HepG2 (cell line): ENCODE measurements at regions not wholly inside any gene's neighbourhood (a gene's known extent, or its start where the extent isn't known, plus 50 kb on each side); places are given as distances from the start of the nearest gene placed in this dataset.

Experiments used
- ATAC-seq: fragments of 200-7000 bp; cut with Tn5 transposase; 3 replicates; pipeline ENCODE4 v1.9.1; 2020; ENCODE audit warnings: mild to moderate bottlenecking, moderate library complexity
- BruUV-seq: library from RNA; stranded (reverse); fragments of 400-500 nt; replicated peaks from 2 replicates; lab custom pipeline; 2021; lab: Mats Ljungman, UMichigan
- CTCF ChIA-PET: fragments of 300-600 bp; formaldehyde crosslinking; extraction: SDS; loops from one replicate; lab custom pipeline; 2021; ENCODE audit warnings: low total read pairs, inconsistent platforms, low intra/inter-chr PET ratio; lab: Yijun Ruan, JAX
- POLR2A ChIA-PET: fragments of 350-600 bp; sonication (Branson Sonifier 250); formaldehyde crosslinking; loops from one replicate; lab custom pipeline; 2020; ENCODE audit warnings: antibody characterized with exemption, inconsistent platforms; lab: Yijun Ruan, JAX
- DNase-seq: peaks from one replicate; pipeline ENCODE4 v3.0.0-alpha.2; 2015; ENCODE audit warnings: low spot score
- FAIRE-seq: peaks from 3 replicates; lab custom pipeline; 2011; peaks lifted over from hg19 to GRCh38; lab: Jason Lieb, UNC
- H2AFZ ChIP-seq: one replicate; pipeline ENCODE4 v1.6.1; 2011; ENCODE audit warnings: low read length, inconsistent platforms
- H3K27ac ChIP-seq: fragments of 300-600 bp; 3 replicates; pipeline ENCODE4 v1.8.0; 2011; ENCODE audit warnings: mixed run types, mild to moderate bottlenecking, mixed read lengths, low read length, inconsistent platforms; ENCODE audit not compliant: insufficient read depth; ENCODE audit errors: extremely low read length
- H3K27me3 ChIP-seq, 2 experiments: fragments of 200-600 bp in 1 of 2; 2 replicates in 1 of 2; 3 replicates in 1 of 2; pipeline versions ENCODE4 v1.6.0 to v1.8.0; 2011; ENCODE audit warnings: low read length in 2 of 2, mild to moderate bottlenecking in 2 of 2, moderate library complexity in 2 of 2, inconsistent platforms in 1 of 2; ENCODE audit not compliant: insufficient read depth in 2 of 2, control insufficient read depth in 1 of 2
- H3K36me3 ChIP-seq, 2 experiments: fragments of 200-600 bp in 1 of 2; replicated peaks in 1 of 2; 2 replicates in 1 of 2; 3 replicates in 1 of 2; pipeline versions ENCODE4 v1.5.1 to v1.8.0; 2011; ENCODE audit warnings: low read length in 2 of 2, inconsistent platforms in 1 of 2; ENCODE audit not compliant: insufficient read depth in 2 of 2, control insufficient read depth in 1 of 2
- H3K4me1 ChIP-seq: 2 replicates; pipeline ENCODE4 v1.5.1; 2012; ENCODE audit warnings: low read length, inconsistent platforms; ENCODE audit not compliant: insufficient read depth
- H3K4me2 ChIP-seq: 2 replicates; pipeline ENCODE4 v1.6.0; 2011; ENCODE audit warnings: low read depth, low read length, inconsistent platforms
- H3K4me3 ChIP-seq, 3 experiments: fragments of 200-600 bp in 1 of 3; sonication (generic), shearing (Covaris generic) in 1 of 3; replicated peaks in 1 of 3; 2 replicates each; pipeline ENCODE4 v1.5.1; 2011 to 2016; ENCODE audit warnings: low read length in 3 of 3, inconsistent platforms in 2 of 3, low read depth in 2 of 3, mild to moderate bottlenecking in 2 of 3, control low read depth in 1 of 3, mixed read lengths in 1 of 3; ENCODE audit not compliant: insufficient read depth in 1 of 3
- H3K79me2 ChIP-seq: one replicate; pipeline ENCODE4 v1.6.1; 2011; ENCODE audit warnings: low read length, inconsistent platforms; ENCODE audit not compliant: insufficient read depth
- H3K9ac ChIP-seq: 2 replicates; pipeline ENCODE4 v1.6.0; 2011; ENCODE audit warnings: mild to moderate bottlenecking, low read depth, low read length, inconsistent platforms; ENCODE audit not compliant: insufficient read depth
- H3K9me3 ChIP-seq: 2 replicates; pipeline ENCODE4 v1.5.1; 2012; ENCODE audit warnings: mild to moderate bottlenecking, low read length
- H4K20me1 ChIP-seq: 2 replicates; pipeline ENCODE4 v1.6.0; 2011; ENCODE audit warnings: inconsistent platforms, mild to moderate bottlenecking, low read length, moderate library complexity; ENCODE audit not compliant: insufficient read depth
- BRD4 ChIP-seq: sonication (generic); formaldehyde crosslinking; IDR thresholded peaks from 2 replicates; pipeline ENCODE4 v1.4.0; 2020; ENCODE audit warnings: missing genetic modification reagents
- CBX1 ChIP-seq: IDR thresholded peaks from one replicate; pipeline ENCODE4 v1.6.1; 2016; ENCODE audit warnings: antibody characterized with exemption, low read depth
- ELF4 ChIP-seq: sonication (generic); formaldehyde crosslinking; IDR thresholded peaks from 2 replicates; pipeline ENCODE4 v1.5.0; 2020; ENCODE audit warnings: missing genetic modification reagents, mild to moderate bottlenecking, moderate library complexity, borderline replicate concordance
- FOXA1 ChIP-seq, 2 experiments: fragments of 450-650 bp in 1 of 2; sonication (generic) in 1 of 2; formaldehyde crosslinking in 1 of 2; IDR thresholded peaks; 2 replicates each; pipeline versions ENCODE4 v1.4.0 to v1.6.1; 2016 to 2020; ENCODE audit warnings: missing genetic modification reagents in 1 of 2
- GLI4 ChIP-seq: sonication (generic); formaldehyde crosslinking; IDR thresholded peaks from 2 replicates; pipeline ENCODE4 v1.5.1; 2020; ENCODE audit warnings: missing genetic modification reagents, mild to moderate bottlenecking, moderate library complexity, borderline replicate concordance
- HNF4A ChIP-seq: sonication (generic); formaldehyde crosslinking; IDR thresholded peaks from 2 replicates; pipeline ENCODE4 v1.4.0; 2020; ENCODE audit warnings: missing genetic modification reagents
- SRSF9 ChIP-seq: fragments of 200-400 bp; formaldehyde crosslinking; IDR thresholded peaks from 2 replicates; pipeline ENCODE4 v1.6.1; 2018; ENCODE audit warnings: borderline replicate concordance, mild to moderate bottlenecking, low read depth, low read length; ENCODE audit not compliant: insufficient read depth, poor library complexity, severe bottlenecking
- ZBTB7A ChIP-seq: sonication (generic); formaldehyde crosslinking; IDR thresholded peaks from 2 replicates; pipeline ENCODE4 v1.8.0; 2022; ENCODE audit warnings: mild to moderate bottlenecking, missing genetic modification reagents
- ZMAT5 ChIP-seq: sonication (generic); formaldehyde crosslinking; IDR thresholded peaks from 2 replicates; pipeline ENCODE4 v1.5.0; 2020; ENCODE audit warnings: mild to moderate bottlenecking, low read depth, missing genetic modification reagents, borderline replicate concordance
- ZNF562 ChIP-seq: sonication (generic); formaldehyde crosslinking; IDR thresholded peaks from 2 replicates; pipeline ENCODE4 v1.8.0; 2022; ENCODE audit warnings: missing genetic modification reagents, borderline replicate concordance
- ZNF777 ChIP-seq: sonication (generic); formaldehyde crosslinking; IDR thresholded peaks from 2 replicates; pipeline ENCODE4 v1.4.0; 2020; ENCODE audit warnings: missing genetic modification reagents
- WGBS: methylation state at CpG from one replicate; pipeline ENCODE4 v1.1.6; 2017; ENCODE audit warnings: low lambda C conversion rate; 5-methylcytosine and 5-hydroxymethylcytosine counted together
- in situ Hi-C: cut with HindIII; loops from 2 replicates; pipeline ENCODE4 v1.10.0; 2017; ENCODE audit warnings: low pct_unique_long_range_greater_than_20kb; ENCODE audit not compliant: extremely low pct_ligation_motif_present
- intact Hi-C: fragments of 100-400 bp; cut with micrococcal nuclease; formaldehyde crosslinking; loops from one replicate; pipeline ENCODE4 v1.10.0; 2022; ENCODE audit not compliant: unreplicated experiment
- TF ChIP-seq, protein P1 (sequence below): sonication (generic); formaldehyde crosslinking; IDR thresholded peaks from 2 replicates; pipeline ENCODE4 v1.8.1; 2022; ENCODE audit warnings: low read depth, mild to moderate bottlenecking, missing genetic modification reagents

DNA sequence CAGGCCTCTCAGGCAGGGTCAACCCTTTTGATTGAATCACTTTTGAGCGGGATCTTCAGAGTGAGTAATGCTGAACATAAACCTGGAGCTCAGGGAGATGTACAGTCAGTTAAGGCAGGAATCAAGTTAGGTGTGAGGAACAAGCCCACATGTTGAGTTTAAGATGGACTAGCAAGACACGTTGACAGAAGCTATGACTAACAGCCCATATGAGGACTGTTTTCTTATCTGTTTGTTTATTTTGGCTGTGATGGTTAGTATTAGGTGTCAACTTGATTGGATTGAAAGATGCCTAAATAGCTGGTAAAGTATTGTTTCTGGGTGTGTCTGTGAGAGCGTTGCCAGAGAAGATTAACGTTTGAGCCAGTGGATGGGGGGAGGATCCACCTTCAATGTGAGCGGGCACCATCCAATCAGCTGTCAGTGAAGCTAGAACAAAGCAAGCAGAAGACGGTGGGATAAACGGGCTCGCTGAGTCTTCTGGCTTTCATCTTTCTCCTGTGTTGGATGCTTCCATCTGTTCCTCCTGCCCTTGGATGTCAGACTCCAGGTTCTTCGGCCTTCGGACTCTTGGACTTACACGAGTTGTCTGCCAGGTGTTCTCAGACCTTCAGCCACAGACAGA is 232.3 kb upstream of the STAC start:
- POLR2A ChIA-PET: no interaction called here
- in situ Hi-C loops: loop anchor here (25.0 kb wide), 1 partner anchor 389 kb away; no protein-coding TSS in a partner anchor
- Histone ChIP-seq H4K20me1 (no peaks in the 10 kb centered on the region), H3K9me3 (no peaks in the 10 kb centered on the region), H3K9ac (no peak overlapping the region), H3K4me1 (no peaks in the 10 kb centered on the region), H3K79me2 (no peaks in the 10 kb centered on the region), H3K36me3 (no peaks in the 10 kb centered on the region), H3K4me2 (no peak overlapping the region), H3K4me3 (no peak overlapping the region), H2AFZ (no peak overlapping the region), H3K27me3 (no peaks in the 10 kb centered on the region), H3K27ac (no peak overlapping the region)
- intact Hi-C loops: no loop called here
- WGBS: 41% methylated on average over 11 of the region's 11 CpGs
- CTCF ChIA-PET: no interaction called here
- no peak for TF ChIP-seq ZBTB7A (CRISPR knock-in tag)
- TF ChIP-seq, protein P1, sequence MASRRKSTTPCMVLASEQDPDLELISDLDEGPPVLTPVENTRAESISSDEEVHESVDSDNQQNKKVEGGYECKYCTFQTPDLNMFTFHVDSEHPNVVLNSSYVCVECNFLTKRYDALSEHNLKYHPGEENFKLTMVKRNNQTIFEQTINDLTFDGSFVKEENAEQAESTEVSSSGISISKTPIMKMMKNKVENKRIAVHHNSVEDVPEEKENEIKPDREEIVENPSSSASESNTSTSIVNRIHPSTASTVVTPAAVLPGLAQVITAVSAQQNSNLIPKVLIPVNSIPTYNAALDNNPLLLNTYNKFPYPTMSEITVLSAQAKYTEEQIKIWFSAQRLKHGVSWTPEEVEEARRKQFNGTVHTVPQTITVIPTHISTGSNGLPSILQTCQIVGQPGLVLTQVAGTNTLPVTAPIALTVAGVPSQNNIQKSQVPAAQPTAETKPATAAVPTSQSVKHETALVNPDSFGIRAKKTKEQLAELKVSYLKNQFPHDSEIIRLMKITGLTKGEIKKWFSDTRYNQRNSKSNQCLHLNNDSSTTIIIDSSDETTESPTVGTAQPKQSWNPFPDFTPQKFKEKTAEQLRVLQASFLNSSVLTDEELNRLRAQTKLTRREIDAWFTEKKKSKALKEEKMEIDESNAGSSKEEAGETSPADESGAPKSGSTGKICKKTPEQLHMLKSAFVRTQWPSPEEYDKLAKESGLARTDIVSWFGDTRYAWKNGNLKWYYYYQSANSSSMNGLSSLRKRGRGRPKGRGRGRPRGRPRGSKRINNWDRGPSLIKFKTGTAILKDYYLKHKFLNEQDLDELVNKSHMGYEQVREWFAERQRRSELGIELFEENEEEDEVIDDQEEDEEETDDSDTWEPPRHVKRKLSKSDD: no peak
- TF ChIP-seq BRD4 (CRISPR knock-in tag): no peak
- no peak for TF ChIP-seq GLI4 (CRISPR knock-in tag)
- no peak for TF ChIP-seq ZNF562
- BruUV-seq: no TSS peak
- no peak for ATAC-seq
- DNase-seq: no peak
- no peak for FAIRE-seq

DNA sequence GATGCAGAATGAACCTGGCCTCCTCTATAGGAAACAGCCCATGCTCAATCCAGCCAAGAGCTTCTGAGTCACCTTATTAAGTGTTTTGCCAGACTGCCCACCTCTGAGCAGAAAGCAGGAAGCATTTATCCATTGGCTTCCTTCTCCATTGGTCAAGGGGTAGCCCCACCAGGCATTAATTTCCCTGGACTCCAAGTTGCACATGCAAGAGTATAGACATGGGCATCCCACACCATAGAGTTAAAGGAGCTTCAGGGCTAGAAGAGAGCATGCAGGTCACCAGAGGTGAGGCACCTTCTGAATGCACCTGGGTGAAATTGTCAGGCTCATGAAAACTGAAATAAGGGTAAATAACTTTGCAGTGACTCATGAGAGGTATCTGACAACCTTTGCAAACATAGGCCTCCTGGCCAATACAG is 230.8 kb upstream of the STAC start:
- no TSS peak for BruUV-seq

More for the DNA sequence above, 230.8 kb upstream of the STAC start:
- no peak for DNase-seq
- Histone ChIP-seq H3K4me3 (no peak overlapping the region), H3K79me2 (no peaks in the 10 kb centered on the region), H3K9ac (no peak overlapping the region), H3K27ac (no peak overlapping the region), H3K9me3 (no peaks in the 10 kb centered on the region), H3K4me2 (no peak overlapping the region), H3K36me3 (no peaks in the 10 kb centered on the region), H4K20me1 (no peaks in the 10 kb centered on the region), H3K4me1 (no peaks in the 10 kb centered on the region), H3K27me3 (no peaks in the 10 kb centered on the region), H2AFZ (no peak overlapping the region)
- ChIA-PET POLR2A (no interaction called here), CTCF (no interaction called here)
- no peak for TF ChIP-seq ZMAT5 (CRISPR knock-in tag)
- no peak for TF ChIP-seq ZNF777 (CRISPR knock-in tag)
- TF ChIP-seq FOXA1 (IDR thresholded peaks at IDR 0.05): no peak
- no peak for TF ChIP-seq FOXA1 (CRISPR knock-in tag; IDR thresholded peaks at IDR 0.05)
- no peak for TF ChIP-seq CBX1
- TF ChIP-seq ELF4 (CRISPR knock-in tag): no peak
- no peak for TF ChIP-seq HNF4A
- no peak for TF ChIP-seq SRSF9
- intact Hi-C loops: no loop called here
- in situ Hi-C loops: loop anchor here (25.0 kb wide), 1 partner anchor 388 kb away; no protein-coding TSS in a partner anchor
- no peak for FAIRE-seq
- ATAC-seq: no peak
